H9 (cell line): ENCODE measurements at regions not wholly inside any gene's neighbourhood (a gene's known extent, or its start where the extent isn't known, plus 50 kb on each side); places are given as distances from the start of the nearest gene placed in this dataset.
"Not testable (repeated sequence)": the region's sequence is repeated elsewhere in the genome, so short reads cannot be mapped to it uniquely, and the experiment has no call there.

Experiments
- DNase-seq: peaks from one replicate; pipeline ENCODE4 v3.0.0-alpha.2; 2017
- H2AFZ ChIP-seq: one replicate; pipeline ENCODE4 v1.6.1; 2013; ENCODE audit warnings: mild to moderate bottlenecking, low read length, control low read depth, moderate library complexity
- H2AK5ac ChIP-seq: 2 replicates; pipeline ENCODE4 v1.6.1; 2013; ENCODE audit warnings: low read length, control low read depth, mixed read lengths; ENCODE audit not compliant: insufficient read length
- H2BK120ac ChIP-seq: one replicate; pipeline ENCODE4 v1.6.1; 2013; ENCODE audit warnings: low read depth, mild to moderate bottlenecking, low read length, control low read depth, inconsistent platforms; ENCODE audit not compliant: poor library complexity, severe bottlenecking
- H2BK12ac ChIP-seq: 2 replicates; pipeline ENCODE4 v1.6.1; 2013; ENCODE audit warnings: low read length, control low read depth, mixed read lengths, low read depth; ENCODE audit not compliant: insufficient read length
- H2BK15ac ChIP-seq: 2 replicates; pipeline ENCODE4 v1.6.1; 2013; ENCODE audit warnings: low read depth, low read length, control low read depth
- H2BK20ac ChIP-seq: one replicate; pipeline ENCODE4 v1.6.1; 2013; ENCODE audit warnings: low read depth, mild to moderate bottlenecking, low read length, control low read depth, inconsistent platforms; ENCODE audit not compliant: poor library complexity, severe bottlenecking
- H2BK5ac ChIP-seq: 2 replicates; pipeline ENCODE4 v1.6.1; 2013; ENCODE audit warnings: low read length, control low read depth, mixed read lengths; ENCODE audit not compliant: insufficient read length
- H3K14ac ChIP-seq: 2 replicates; pipeline ENCODE4 v1.6.1; 2013; ENCODE audit warnings: low read length, control low read depth; ENCODE audit not compliant: insufficient read depth
- H3K18ac ChIP-seq: 2 replicates; pipeline ENCODE4 v1.6.1; 2013; ENCODE audit warnings: low read depth, mild to moderate bottlenecking, mixed read lengths, low read length, control low read depth; ENCODE audit not compliant: insufficient read length
- H3K23ac ChIP-seq: 2 replicates; pipeline ENCODE4 v1.6.1; 2013; ENCODE audit warnings: low read length, control low read depth, mixed read lengths, low read depth; ENCODE audit not compliant: insufficient read length
- H3K23me2 ChIP-seq: 2 replicates; pipeline ENCODE4 v1.6.1; 2013; ENCODE audit warnings: low read depth, mild to moderate bottlenecking, mixed read lengths, low read length, control low read depth; ENCODE audit not compliant: insufficient read length, poor library complexity, severe bottlenecking
- H3K27ac ChIP-seq: 2 replicates; pipeline ENCODE4 v1.5.1; 2013; ENCODE audit warnings: low read length, control low read depth, mixed read lengths, low read depth; ENCODE audit not compliant: insufficient read length
- H3K27me3 ChIP-seq: 2 replicates; pipeline ENCODE4 v1.6.1; 2013; ENCODE audit warnings: low read length, control low read depth, inconsistent platforms; ENCODE audit not compliant: insufficient read depth
- H3K4ac ChIP-seq: 2 replicates; pipeline ENCODE4 v1.6.1; 2013; ENCODE audit warnings: low read depth, mild to moderate bottlenecking, control low read depth, inconsistent platforms, low read length, moderate library complexity
- H3K4me1 ChIP-seq: 2 replicates; pipeline ENCODE4 v1.6.1; 2013; ENCODE audit warnings: low read length, control low read depth, inconsistent platforms; ENCODE audit not compliant: insufficient read depth
- H3K4me2 ChIP-seq: 2 replicates; pipeline ENCODE4 v1.6.1; 2013; ENCODE audit warnings: low read length, control low read depth, mixed read lengths; ENCODE audit not compliant: insufficient read length, insufficient read depth
- H3K56ac ChIP-seq: 2 replicates; pipeline ENCODE4 v1.6.1; 2013; ENCODE audit warnings: low read depth, mild to moderate bottlenecking, mixed read lengths, low read length, control low read depth; ENCODE audit not compliant: insufficient read length
- H3K79me1 ChIP-seq: 2 replicates; pipeline ENCODE4 v1.6.1; 2013; ENCODE audit warnings: low read depth, mild to moderate bottlenecking, moderate library complexity, low read length, control low read depth, inconsistent platforms; ENCODE audit not compliant: insufficient read depth, poor library complexity, severe bottlenecking
- H3K79me2 ChIP-seq: 2 replicates; pipeline ENCODE4 v1.6.1; 2013; ENCODE audit warnings: low read length, control low read depth, inconsistent platforms; ENCODE audit not compliant: insufficient read depth
- H3K9ac ChIP-seq: 2 replicates; pipeline ENCODE4 v1.6.1; 2013; ENCODE audit warnings: low read length, control low read depth, mixed read lengths; ENCODE audit not compliant: insufficient read length; ENCODE audit errors: extremely low read depth
- H3K9me3 ChIP-seq: one replicate; pipeline ENCODE4 v1.6.1; 2013; ENCODE audit warnings: low read depth, low read length, inconsistent platforms; ENCODE audit not compliant: control insufficient read depth
- H3T11ph ChIP-seq: one replicate; pipeline ENCODE4 v1.6.1; 2013; ENCODE audit warnings: mild to moderate bottlenecking, low read length, control low read depth, inconsistent platforms
- H4K20me1 ChIP-seq: one replicate; pipeline ENCODE4 v1.6.1; 2013; ENCODE audit not compliant: control insufficient read depth, insufficient read length, insufficient read depth
- H4K5ac ChIP-seq: 2 replicates; pipeline ENCODE4 v1.6.1; 2013; ENCODE audit warnings: low read depth, mild to moderate bottlenecking, mixed read lengths, low read length, control low read depth; ENCODE audit not compliant: insufficient read length
- H4K8ac ChIP-seq: replicated peaks from 2 replicates; pipeline ENCODE4 v1.6.1; 2013; ENCODE audit warnings: low read length, control low read depth, mixed read lengths, low read depth; ENCODE audit not compliant: insufficient read length
- H4K91ac ChIP-seq: 2 replicates; pipeline ENCODE4 v1.6.1; 2013; ENCODE audit warnings: low read depth, mild to moderate bottlenecking, moderate library complexity, mixed read lengths, low read length, control low read depth; ENCODE audit not compliant: insufficient read length
- H3K27ac Mint-ChIP-seq, 3 experiments: 2 replicates in 2 of 3; 3 replicates in 1 of 3; pipeline ENCODE4 v1.8.0; 2020 to 2021; ENCODE audit warnings: mixed read lengths in 3 of 3, mild to moderate bottlenecking in 1 of 3, moderate library complexity in 1 of 3
- H3K27me3 Mint-ChIP-seq: 2 replicates; pipeline ENCODE4 v1.8.0; 2021; ENCODE audit warnings: low read depth, mild to moderate bottlenecking, moderate library complexity, mixed read lengths
- H3K36me3 Mint-ChIP-seq, 3 experiments: 2 replicates in 2 of 3; 3 replicates in 1 of 3; pipeline ENCODE4 v1.8.0; 2020 to 2021; ENCODE audit warnings: low read depth in 3 of 3, mixed read lengths in 3 of 3; ENCODE audit not compliant: insufficient read depth in 1 of 3
- H3K4me1 Mint-ChIP-seq, 2 experiments: 2 replicates each; pipeline ENCODE4 v1.8.0; 2020; ENCODE audit warnings: mixed read lengths in 2 of 2
- H3K4me3 Mint-ChIP-seq, 2 experiments: 2 replicates in 1 of 2; 3 replicates in 1 of 2; pipeline ENCODE4 v1.8.0; 2020 to 2021; ENCODE audit warnings: mild to moderate bottlenecking in 2 of 2, mixed read lengths in 2 of 2, moderate library complexity in 1 of 2
- H3K9me3 Mint-ChIP-seq, 2 experiments: 2 replicates in 1 of 2; 3 replicates in 1 of 2; pipeline ENCODE4 v1.8.0; 2020; ENCODE audit warnings: mild to moderate bottlenecking in 2 of 2, mixed read lengths in 2 of 2, moderate library complexity in 1 of 2
- CTCF ChIP-seq: fragments of 200-600 bp; sonication (generic); conservative IDR thresholded peaks from 3 replicates; pipeline ENCODE4 v1.8.0; 2021; ENCODE audit warnings: antibody characterized with exemption, mild to moderate bottlenecking
- WGBS: extraction: QIAGEN DNeasy Blood & Tissue Kit; methylation state at CpG from one replicate; pipeline ENCODE4 v1.1.7; 2013; ENCODE audit warnings: missing lambda C conversion rate, low lambda C conversion rate, mixed read lengths; ENCODE audit not compliant: insufficient read length; ENCODE audit errors: extremely low coverage; 5-methylcytosine and 5-hydroxymethylcytosine counted together

- Histone ChIP-seq H3K18ac (no peak overlapping the region), H4K91ac (no peak overlapping the region), H2BK120ac (no peak overlapping the region), H3K79me1 (no peaks in the 10 kb centered on the region), H3K14ac (no peak overlapping the region), H3K9ac (no peak overlapping the region), H3K27me3 (no peaks in the 10 kb centered on the region), H3K79me2 (no peaks in the 10 kb centered on the region), H3K56ac (no peak overlapping the region), H3K27ac (no peak overlapping the region), H3K4me1 (no peaks in the 10 kb centered on the region), H2AFZ (no peak overlapping the region), H3K4me2 (no peak overlapping the region), H3K9me3 (no peaks in the 10 kb centered on the region), H3T11ph (no peak overlapping the region), H2BK12ac (no peak overlapping the region), H2BK5ac (no peak overlapping the region), H2BK15ac (no peak overlapping the region), H4K20me1 (no peaks in the 10 kb centered on the region), H4K5ac (no peak overlapping the region), H3K23me2 (no peaks in the 10 kb centered on the region), H2AK5ac (no peak overlapping the region), H3K4ac (no peak overlapping the region), H2BK20ac (no peak overlapping the region), H3K23ac (no peak overlapping the region), H4K8ac (no peak overlapping the region)
- Mint-ChIP-seq H3K27ac (no peak overlapping the region), H3K36me3 (no peaks in the 10 kb centered on the region), H3K27me3 (peaks cover 8% of the 10 kb centered on the region), H3K9me3 (peaks cover 0 to 2% of the 10 kb centered on the region in 2 experiments; a peak in 2 of 5 replicates), H3K4me3 (no peak overlapping the region), H3K4me1 (peaks cover 0 to 3% of the 10 kb centered on the region in 2 experiments; a peak in 1 of 4 replicates)
- no peak for TF ChIP-seq CTCF
- no CpG with 5 or more reads among the region's 7 CpGs for WGBS
- no peak for DNase-seq
Measured at GRCh38 chr7:156518466-156518865, 122.1 kb upstream of the RNF32 start.

- H3K56ac ChIP-seq, H2BK120ac ChIP-seq, H3T11ph ChIP-seq, H3K9me3 ChIP-seq, H2BK20ac ChIP-seq, H2AFZ ChIP-seq, H2AK5ac ChIP-seq, H3K27ac Mint-ChIP-seq, H3K4me1 ChIP-seq, H3K27ac ChIP-seq, H3K4ac ChIP-seq, H3K36me3 Mint-ChIP-seq, H4K91ac ChIP-seq, H3K27me3 ChIP-seq, H3K14ac ChIP-seq, DNase-seq, H3K23ac ChIP-seq, H3K9me3 Mint-ChIP-seq, H4K8ac ChIP-seq, H3K9ac ChIP-seq, H2BK12ac ChIP-seq, H3K4me3 Mint-ChIP-seq, H3K79me1 ChIP-seq, H3K27me3 Mint-ChIP-seq, H2BK5ac ChIP-seq, H3K23me2 ChIP-seq, H3K79me2 ChIP-seq, H2BK15ac ChIP-seq, H3K4me1 Mint-ChIP-seq, H3K4me2 ChIP-seq, H4K20me1 ChIP-seq, H3K18ac ChIP-seq, H4K5ac ChIP-seq: not testable (repeated sequence)
- WGBS = no CpG with 5 or more reads among the region's 8 CpGs
Measured at GRCh38 chr7:156517858-156518257, 122.7 kb upstream of the RNF32 start.
